A673 (cell line): ENCODE measurements at regions not wholly inside any gene's neighbourhood (a gene's known extent, or its start where the extent isn't known, plus 50 kb on each side); places are given as distances from the start of the nearest gene placed in this dataset.

Experiments used
- BruUV-seq: library from RNA; stranded (reverse); fragments of 400-500 nt; replicated peaks from 2 replicates; lab custom pipeline; 2021; lab: Mats Ljungman, UMichigan
- CTCF ChIA-PET: fragments of 300-600 bp; sonication (Branson Sonifier 250); formaldehyde crosslinking; loops from one replicate; lab custom pipeline; 2022; ENCODE audit warnings: antibody characterized with exemption; lab: Charles Lee
- POLR2A ChIA-PET: fragments of 300-600 bp; sonication (Branson Sonifier 250); formaldehyde crosslinking; loops from one replicate; lab custom pipeline; 2022; ENCODE audit warnings: antibody characterized with exemption; ENCODE audit not compliant: low non-redundant PET; lab: Charles Lee
- DNase-seq: peaks from one replicate; pipeline ENCODE4 v3.0.0-alpha.2; 2015; ENCODE audit warnings: low spot score
- H3K27ac ChIP-seq: fragments of 200-600 bp; sonication (generic); 2 replicates; pipeline ENCODE4 v1.5.1; 2016; ENCODE audit warnings: mixed run types, low read depth, mild to moderate bottlenecking, mixed read lengths, antibody characterized with exemption, low read length; ENCODE audit not compliant: poor library complexity, severe bottlenecking
- H3K27me3 ChIP-seq: fragments of 200-600 bp; sonication (generic); replicated peaks from 2 replicates; pipeline ENCODE4 v1.6.1; 2017; ENCODE audit warnings: mixed run types, low read depth, mild to moderate bottlenecking, mixed read lengths, antibody characterized with exemption, low read length; ENCODE audit not compliant: insufficient read depth, poor library complexity
- H3K36me3 ChIP-seq: fragments of 200-600 bp; sonication (generic); 2 replicates; pipeline ENCODE4 v1.6.1; 2016; ENCODE audit warnings: mixed run types, mild to moderate bottlenecking, mixed read lengths, antibody characterized with exemption, low read length; ENCODE audit not compliant: insufficient read depth, poor library complexity, severe bottlenecking
- H3K4me1 ChIP-seq: fragments of 200-600 bp; sonication (generic); 2 replicates; pipeline ENCODE4 v1.6.1; 2017; ENCODE audit warnings: mixed run types, mild to moderate bottlenecking, mixed read lengths, antibody characterized with exemption, low read length; ENCODE audit not compliant: insufficient read depth, poor library complexity, severe bottlenecking
- H3K4me3 ChIP-seq: fragments of 200-600 bp; sonication (generic); 2 replicates; pipeline ENCODE4 v1.5.1; 2016; ENCODE audit warnings: low read depth, mixed run types, mild to moderate bottlenecking, mixed read lengths, low read length; ENCODE audit not compliant: poor library complexity, severe bottlenecking
- H3K9me3 ChIP-seq: fragments of 200-600 bp; sonication (generic); 2 replicates; pipeline ENCODE4 v1.6.1; 2016; ENCODE audit warnings: mixed run types, low read depth, mild to moderate bottlenecking, mixed read lengths, antibody characterized with exemption, low read length; ENCODE audit not compliant: poor library complexity, severe bottlenecking
- EZH2 ChIP-seq: fragments of 200-600 bp; sonication (generic); IDR thresholded peaks from 2 replicates; pipeline ENCODE4 v1.6.1; 2017; ENCODE audit warnings: borderline replicate concordance, low read depth, mild to moderate bottlenecking, mixed read lengths, antibody characterized with exemption, low read length; ENCODE audit not compliant: poor library complexity, severe bottlenecking
- intact Hi-C: fragments of 100-400 bp; cut with micrococcal nuclease; formaldehyde crosslinking; loops from one replicate; pipeline ENCODE4 v1.10.0; 2022; ENCODE audit not compliant: unreplicated experiment
- TF ChIP-seq, protein P1 (sequence below): fragments of 300-800, 200-600 bp; sonication (generic); conservative IDR thresholded peaks from 2 replicates; pipeline ENCODE4 v1.5.1; 2017; ENCODE audit warnings: low read depth, mild to moderate bottlenecking, antibody characterized with exemption, low read length, moderate library complexity, mixed read lengths

DNA sequence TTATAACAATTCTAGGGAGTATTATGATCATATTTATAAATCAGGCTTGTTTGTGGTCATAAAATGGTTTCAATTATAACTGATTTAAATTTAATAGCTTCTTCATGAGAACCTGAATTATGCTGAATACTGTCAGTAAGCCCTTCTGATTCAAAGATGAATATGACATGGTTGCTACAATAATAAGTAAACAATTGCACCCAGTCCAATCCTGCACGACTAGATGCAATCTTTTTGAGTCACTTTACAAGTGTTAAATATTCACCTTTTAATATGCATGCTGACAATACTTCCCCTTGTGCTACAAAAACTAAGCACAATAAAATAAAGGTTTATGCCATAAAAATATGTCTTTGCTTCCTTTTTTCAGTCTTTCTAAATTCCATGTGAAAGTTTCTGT is 325.2 kb downstream of the KCNJ3 start:
- no peaks in the 10 kb centered on the region for H3K4me1 ChIP-seq
- CTCF ChIA-PET, result no interaction called here
- BruUV-seq, result no TSS peak

DNA sequence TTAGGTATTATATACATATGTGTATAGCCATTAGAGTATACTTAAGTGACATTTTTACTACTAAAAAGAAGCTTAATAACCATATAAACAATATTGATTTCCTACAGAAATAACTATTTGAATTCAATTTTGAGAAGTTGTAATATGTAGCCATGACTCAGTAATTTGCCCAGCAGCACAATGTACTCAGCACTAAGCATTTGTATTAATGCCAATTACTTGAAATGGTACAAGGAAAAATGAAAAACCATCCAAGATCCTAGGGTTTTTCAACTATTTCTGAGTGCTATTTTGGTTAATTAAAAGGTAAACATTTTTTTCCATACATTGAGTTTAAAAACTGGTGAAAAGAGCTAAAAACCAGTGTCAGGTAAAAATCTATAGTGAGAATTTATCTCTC is 324.0 kb downstream of the KCNJ3 start:
- Histone ChIP-seq H3K4me1 (no peaks in the 10 kb centered on the region), H3K36me3 (no peaks in the 10 kb centered on the region), H3K27me3 (no peaks in the 10 kb centered on the region), H3K27ac (no peak overlapping the region), H3K4me3 (no peak overlapping the region), H3K9me3 (no peaks in the 10 kb centered on the region)
- intact Hi-C loops, result no loop called here
- TF ChIP-seq EZH2, result no peak
- TF ChIP-seq, protein P1, sequence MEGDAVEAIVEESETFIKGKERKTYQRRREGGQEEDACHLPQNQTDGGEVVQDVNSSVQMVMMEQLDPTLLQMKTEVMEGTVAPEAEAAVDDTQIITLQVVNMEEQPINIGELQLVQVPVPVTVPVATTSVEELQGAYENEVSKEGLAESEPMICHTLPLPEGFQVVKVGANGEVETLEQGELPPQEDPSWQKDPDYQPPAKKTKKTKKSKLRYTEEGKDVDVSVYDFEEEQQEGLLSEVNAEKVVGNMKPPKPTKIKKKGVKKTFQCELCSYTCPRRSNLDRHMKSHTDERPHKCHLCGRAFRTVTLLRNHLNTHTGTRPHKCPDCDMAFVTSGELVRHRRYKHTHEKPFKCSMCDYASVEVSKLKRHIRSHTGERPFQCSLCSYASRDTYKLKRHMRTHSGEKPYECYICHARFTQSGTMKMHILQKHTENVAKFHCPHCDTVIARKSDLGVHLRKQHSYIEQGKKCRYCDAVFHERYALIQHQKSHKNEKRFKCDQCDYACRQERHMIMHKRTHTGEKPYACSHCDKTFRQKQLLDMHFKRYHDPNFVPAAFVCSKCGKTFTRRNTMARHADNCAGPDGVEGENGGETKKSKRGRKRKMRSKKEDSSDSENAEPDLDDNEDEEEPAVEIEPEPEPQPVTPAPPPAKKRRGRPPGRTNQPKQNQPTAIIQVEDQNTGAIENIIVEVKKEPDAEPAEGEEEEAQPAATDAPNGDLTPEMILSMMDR, result no peak
- CTCF ChIA-PET, result no interaction called here
- DNase-seq, result no peak
- no TSS peak for BruUV-seq
- POLR2A ChIA-PET, result no interaction called here

More for the DNA sequence above, 325.2 kb downstream of the KCNJ3 start:
- TF ChIP-seq, protein P1, result no peak
- no peak for TF ChIP-seq EZH2
- intact Hi-C loops, result no loop called here
- Histone ChIP-seq H3K4me3 (no peak overlapping the region), H3K27me3 (no peaks in the 10 kb centered on the region), H3K27ac (no peak overlapping the region), H3K36me3 (no peaks in the 10 kb centered on the region), H3K9me3 (no peaks in the 10 kb centered on the region)
- DNase-seq, result no peak
- POLR2A ChIA-PET, result no interaction called here

DNA sequence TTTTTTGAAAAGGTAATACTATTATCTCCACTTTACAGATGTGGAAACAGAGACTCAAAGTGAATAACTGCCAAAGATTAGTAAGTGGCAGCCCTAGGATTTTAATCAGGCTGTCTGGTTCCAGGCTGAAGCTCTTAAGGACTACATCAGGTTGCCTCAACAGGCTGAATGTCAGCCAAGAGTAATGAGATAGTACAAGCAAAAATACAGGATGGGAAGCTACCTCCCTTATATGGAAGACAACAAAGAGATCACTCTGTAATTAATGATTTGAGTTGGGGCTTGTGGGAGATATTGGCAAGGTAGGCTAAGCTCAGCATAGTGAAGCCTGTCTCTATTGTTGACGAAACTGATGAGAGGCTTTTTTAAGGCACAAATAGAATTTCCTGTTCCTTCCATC is 323.1 kb downstream of the KCNJ3 start:
- CTCF ChIA-PET, result no interaction called here
- Histone ChIP-seq H3K4me3 (no peak overlapping the region), H3K36me3 (no peaks in the 10 kb centered on the region), H3K4me1 (no peaks in the 10 kb centered on the region), H3K27ac (no peak overlapping the region), H3K27me3 (no peaks in the 10 kb centered on the region), H3K9me3 (no peaks in the 10 kb centered on the region)
- BruUV-seq, result no TSS peak
- no peak for DNase-seq
- POLR2A ChIA-PET, result no interaction called here
- TF ChIP-seq EZH2, result no peak
- TF ChIP-seq, protein P1, result no peak
- intact Hi-C loops, result no loop called here
